HG03432 (cell line): ENCODE measurements at regions not wholly inside any gene's neighbourhood (a gene's known extent, or its start where the extent isn't known, plus 50 kb on each side); places are given as distances from the start of the nearest gene placed in this dataset.

Experiments
- ATAC-seq: cut with Tn5 transposase; IDR thresholded peaks from one replicate; pipeline ENCODE4 v1.9.1; 2021; ENCODE audit warnings: mild to moderate bottlenecking, moderate library complexity; ENCODE audit not compliant: unreplicated experiment

- ATAC-seq = no peak
Measured at GRCh38 chr10:28250782-28251181, 52.1 kb downstream of the MPP7 start.

GRCh38 chr10:28250358-28250757 is 52.5 kb downstream of the MPP7 start:
- no peak for ATAC-seq

- no peak for ATAC-seq
Measured at GRCh38 chr10:28249512-28249911, 53.4 kb downstream of the MPP7 start.

GRCh38 chr10:28248092-28248491 is 54.8 kb downstream of the MPP7 start:
- ATAC-seq = no peak

- ATAC-seq = no peak
Measured at GRCh38 chr10:28246023-28246422, 56.8 kb downstream of the MPP7 start.

- no peak for ATAC-seq
Measured at GRCh38 chr10:28243923-28244322, 58.9 kb downstream of the MPP7 start.

GRCh38 chr10:28242555-28243204 is 60.2 kb downstream of the MPP7 start:
- ATAC-seq = no peak

GRCh38 chr10:28241741-28242399 is 61.0 kb downstream of the MPP7 start:
- no peak for ATAC-seq

- ATAC-seq = no peak
Measured at GRCh38 chr10:28240400-28240799, 62.5 kb downstream of the MPP7 start.

- ATAC-seq = no peak
Measured at GRCh38 chr10:28236591-28236990, 66.3 kb downstream of the MPP7 start.

GRCh38 chr10:28220811-28221210 is 82.1 kb downstream of the MPP7 start:
- no peak for ATAC-seq

- ATAC-seq = no peak
Measured at GRCh38 chr10:28219251-28219650, 83.6 kb downstream of the MPP7 start.

- no peak for ATAC-seq
Measured at GRCh38 chr10:28217848-28218247, 85.0 kb downstream of the MPP7 start.

- no peak for ATAC-seq
Measured at GRCh38 chr10:28215930-28216329, 86.9 kb downstream of the MPP7 start.

GRCh38 chr10:28214219-28214618 is 88.6 kb downstream of the MPP7 start:
- no peak for ATAC-seq

- ATAC-seq = no peak
Measured at GRCh38 chr10:28211759-28212158, 91.1 kb downstream of the MPP7 start.

- ATAC-seq = no peak
Measured at GRCh38 chr10:28207799-28208198, 95.1 kb downstream of the MPP7 start.

GRCh38 chr10:28202941-28203352 is 99.9 kb downstream of the MPP7 start:
- ATAC-seq = no peak

- ATAC-seq = no peak
Measured at GRCh38 chr10:28201410-28202400, 101.2 kb downstream of the MPP7 start.

- ATAC-seq = no peak
Measured at GRCh38 chr10:28200775-28201174, 102.1 kb downstream of the MPP7 start.

- ATAC-seq = no peak
Measured at GRCh38 chr10:28199941-28200340, 102.9 kb downstream of the MPP7 start.

GRCh38 chr10:28190196-28190595 is 112.7 kb downstream of the MPP7 start:
- no peak for ATAC-seq
